ENCODE measurements at regions not wholly inside any gene's neighbourhood (a gene's known extent, or its start where the extent isn't known, plus 50 kb on each side); places are given as distances from the start of the nearest gene placed in this dataset.
A peak's percentile ranks its signal among the peaks of the same experiment; 100 is the strongest.

DNA sequence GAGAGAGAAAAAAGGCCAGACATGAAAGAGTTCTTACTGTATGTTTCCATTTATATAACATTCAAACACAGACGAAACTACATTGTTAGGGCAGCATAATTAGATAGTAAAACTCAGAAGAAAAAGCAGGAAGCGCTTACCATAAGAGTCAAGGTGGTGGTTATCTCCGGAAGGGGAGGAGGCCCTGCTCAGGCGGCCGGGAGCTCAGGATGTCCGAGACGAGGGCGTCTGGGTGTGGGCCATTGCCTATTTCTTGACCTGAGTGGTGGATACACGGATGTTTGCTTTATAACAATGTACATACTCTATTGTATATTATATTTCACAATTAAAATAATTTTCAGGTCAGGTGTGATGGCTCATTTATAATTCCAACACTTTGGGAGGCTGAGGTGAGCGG is 80.9 kb upstream of the COL5A1 start:
- Histone ChIP-seq H3K36me3 (no peaks in the 10 kb centered on the region), H3K4me1 (no peaks in the 10 kb centered on the region)
- TF ChIP-seq, protein P1, sequence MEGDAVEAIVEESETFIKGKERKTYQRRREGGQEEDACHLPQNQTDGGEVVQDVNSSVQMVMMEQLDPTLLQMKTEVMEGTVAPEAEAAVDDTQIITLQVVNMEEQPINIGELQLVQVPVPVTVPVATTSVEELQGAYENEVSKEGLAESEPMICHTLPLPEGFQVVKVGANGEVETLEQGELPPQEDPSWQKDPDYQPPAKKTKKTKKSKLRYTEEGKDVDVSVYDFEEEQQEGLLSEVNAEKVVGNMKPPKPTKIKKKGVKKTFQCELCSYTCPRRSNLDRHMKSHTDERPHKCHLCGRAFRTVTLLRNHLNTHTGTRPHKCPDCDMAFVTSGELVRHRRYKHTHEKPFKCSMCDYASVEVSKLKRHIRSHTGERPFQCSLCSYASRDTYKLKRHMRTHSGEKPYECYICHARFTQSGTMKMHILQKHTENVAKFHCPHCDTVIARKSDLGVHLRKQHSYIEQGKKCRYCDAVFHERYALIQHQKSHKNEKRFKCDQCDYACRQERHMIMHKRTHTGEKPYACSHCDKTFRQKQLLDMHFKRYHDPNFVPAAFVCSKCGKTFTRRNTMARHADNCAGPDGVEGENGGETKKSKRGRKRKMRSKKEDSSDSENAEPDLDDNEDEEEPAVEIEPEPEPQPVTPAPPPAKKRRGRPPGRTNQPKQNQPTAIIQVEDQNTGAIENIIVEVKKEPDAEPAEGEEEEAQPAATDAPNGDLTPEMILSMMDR (IDR thresholded peaks at IDR 0.05) = no peak

DNA sequence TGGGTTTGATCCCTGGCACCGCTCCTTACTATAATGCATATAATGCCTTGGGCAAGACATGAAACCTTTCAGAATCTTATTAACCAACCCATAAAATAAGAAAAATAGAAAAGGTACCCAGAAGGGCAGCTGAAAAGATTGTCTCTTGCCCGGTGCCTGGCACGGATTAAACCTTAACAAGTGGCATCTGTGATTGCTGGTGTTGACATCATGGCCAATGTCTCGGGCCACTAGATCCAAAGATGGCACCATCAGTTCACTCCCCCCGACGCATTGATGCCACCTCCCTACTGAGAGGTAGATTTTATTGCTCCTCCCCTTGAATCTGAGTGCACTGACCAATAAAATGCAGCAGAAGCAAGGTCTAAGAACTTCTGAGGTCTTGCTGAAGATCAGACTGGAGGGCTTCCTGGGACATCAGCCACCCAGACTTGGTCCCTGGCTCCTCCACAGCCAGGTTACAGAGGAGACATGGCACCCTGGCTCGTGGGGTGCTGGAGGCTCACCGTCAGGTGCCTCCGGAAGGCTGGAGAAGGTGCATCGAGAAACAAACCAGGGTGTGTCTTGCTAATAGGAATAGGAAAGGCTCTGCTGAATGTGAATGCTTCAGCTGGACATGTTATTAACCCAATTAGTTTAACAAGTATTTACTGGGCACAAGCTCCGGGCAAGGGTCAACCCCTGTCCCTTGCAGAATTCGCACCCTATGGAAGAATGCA is 80.0 kb upstream of the COL5A1 start:
- H3K9me3 ChIP-seq = no peaks in the 10 kb centered on the region
- DNase-seq = peak; percentile 12
- TF ChIP-seq, protein P1 (IDR thresholded peaks at IDR 0.05) = no peak
- intact Hi-C loops (cut with DNase I) = no loop called here
- ATAC-seq = no peak
- no peaks in the 10 kb centered on the region for H3K36me3 ChIP-seq
- no peaks in the 10 kb centered on the region for H3K4me1 ChIP-seq
- H3K27me3 ChIP-seq = peaks cover 3% of the 10 kb centered on the region
- H3K27ac ChIP-seq = no peak overlapping the region
- H3K4me3 ChIP-seq = no peak overlapping the region

More for the DNA sequence above, 80.9 kb upstream of the COL5A1 start:
- Histone ChIP-seq H3K27me3 (peaks cover 6% of the 10 kb centered on the region), H3K27ac (no peak overlapping the region), H3K9me3 (no peaks in the 10 kb centered on the region), H3K4me3 (no peak overlapping the region)
- no peak for ATAC-seq
- DNase-seq = peak; percentile 18
- intact Hi-C loops (cut with DNase I) = no loop called here

DNA sequence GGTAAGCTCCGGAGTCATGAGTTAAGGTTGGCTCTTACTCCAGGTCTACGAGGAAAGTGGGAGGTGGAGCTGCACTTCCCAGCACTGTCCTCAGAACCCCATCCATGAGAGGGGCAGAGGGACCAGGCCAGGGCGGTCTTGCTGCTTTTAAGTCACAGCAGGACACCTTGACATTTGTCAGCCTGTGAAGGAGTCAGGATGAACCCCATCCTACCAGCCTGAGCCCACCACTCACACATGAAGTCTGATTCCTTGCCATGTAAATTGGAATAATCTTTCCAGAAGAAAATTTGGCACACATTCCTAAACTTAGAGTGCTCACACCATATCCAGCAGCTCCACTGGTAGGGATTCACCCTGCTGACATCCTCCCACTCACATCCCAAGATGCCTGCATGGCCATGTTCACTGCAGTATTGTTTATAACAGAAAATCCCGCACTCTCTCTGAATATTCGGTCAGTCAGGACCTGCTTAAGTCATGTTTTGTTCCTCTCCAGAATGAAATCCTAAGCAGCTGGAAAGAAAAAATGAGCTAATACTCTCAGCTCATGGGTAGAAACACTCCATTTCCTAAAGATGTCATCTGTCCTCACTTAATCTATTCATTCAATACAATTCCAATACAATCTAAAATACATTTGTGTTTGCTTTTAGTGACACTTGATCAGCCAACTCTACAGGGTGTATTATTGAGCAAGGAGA is 79.3 kb upstream of the COL5A1 start:
- Histone ChIP-seq H3K27me3 (no peaks in the 10 kb centered on the region), H3K36me3 (no peaks in the 10 kb centered on the region)

DNA sequence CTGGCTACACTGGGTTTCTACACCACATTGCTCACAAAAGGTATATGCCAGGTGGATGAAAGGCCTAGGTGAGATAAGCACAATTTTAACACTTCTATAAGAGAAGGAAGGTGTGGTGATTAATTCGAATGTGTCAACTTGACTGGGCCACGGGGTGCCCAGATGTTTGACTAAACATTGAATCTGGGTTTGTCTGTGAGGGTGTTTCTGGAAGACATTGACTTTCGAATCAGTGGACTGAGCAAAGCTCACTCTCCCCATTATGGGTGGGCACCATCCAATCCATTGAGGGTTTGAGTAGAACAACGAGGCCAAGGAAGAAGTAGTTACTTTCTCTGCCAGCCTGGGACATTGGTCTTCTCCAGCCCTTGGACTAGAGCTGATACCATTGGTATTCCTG is 78.2 kb upstream of the COL5A1 start:
- ATAC-seq = no peak
- H3K9me3 ChIP-seq = no peaks in the 10 kb centered on the region

More for the DNA sequence above, 79.3 kb upstream of the COL5A1 start:
- Histone ChIP-seq H3K27ac (no peak overlapping the region), H3K4me3 (no peak overlapping the region), H3K4me1 (no peaks in the 10 kb centered on the region), H3K9me3 (no peaks in the 10 kb centered on the region)
- DNase-seq (no peak), ATAC-seq (no peak)
- TF ChIP-seq, protein P1 (IDR thresholded peaks at IDR 0.05) = no peak
- intact Hi-C loops (cut with DNase I) = no loop called here

DNA sequence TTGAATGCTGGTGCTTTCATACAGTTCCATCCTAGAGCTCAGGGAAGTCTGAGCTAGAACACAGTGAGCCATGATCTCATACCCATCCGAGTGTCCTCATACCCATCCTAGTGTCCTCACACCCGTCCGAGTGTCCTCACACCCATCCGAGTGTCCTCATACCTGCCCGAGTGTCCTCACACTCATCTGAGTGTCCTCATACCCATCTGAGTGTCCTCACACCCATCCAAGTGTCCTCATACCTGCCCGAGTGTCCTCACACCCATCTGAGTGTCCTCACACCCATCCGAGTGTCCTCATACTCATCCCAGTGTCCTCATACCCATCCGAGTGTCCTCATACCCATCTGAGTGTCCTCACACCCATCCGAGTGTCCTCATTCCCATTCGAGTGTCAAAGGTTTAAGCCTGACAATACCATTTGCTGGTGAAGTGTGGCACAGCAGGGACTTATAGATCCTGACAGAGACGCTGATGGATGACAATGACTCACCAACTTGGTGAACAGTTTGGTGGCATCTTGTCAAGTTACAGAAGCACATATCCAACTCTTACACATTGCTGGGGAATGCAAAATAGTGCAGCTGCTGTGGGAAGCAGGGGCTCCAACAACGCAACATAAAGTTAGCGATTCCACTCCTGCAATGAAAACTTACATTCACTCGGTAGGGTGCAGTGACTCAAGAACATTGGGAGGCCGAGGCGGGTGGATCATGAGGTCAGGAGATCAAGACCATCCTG is 77.0 kb upstream of the COL5A1 start:
- Histone ChIP-seq H3K27me3 (no peaks in the 10 kb centered on the region), H3K9me3 (no peaks in the 10 kb centered on the region), H3K4me1 (no peaks in the 10 kb centered on the region), H3K27ac (no peak overlapping the region), H3K4me3 (no peak overlapping the region), H3K36me3 (no peaks in the 10 kb centered on the region)
- intact Hi-C loops (cut with DNase I) = no loop called here
- TF ChIP-seq, protein P1 (IDR thresholded peaks at IDR 0.05) = no peak
- no peak for ATAC-seq
- peak; percentile 10 for DNase-seq

More for the DNA sequence above, 78.2 kb upstream of the COL5A1 start:
- Histone ChIP-seq H3K27me3 (no peaks in the 10 kb centered on the region), H3K36me3 (no peaks in the 10 kb centered on the region), H3K27ac (no peak overlapping the region), H3K4me3 (no peak overlapping the region), H3K4me1 (no peaks in the 10 kb centered on the region)
- no peak for DNase-seq
- TF ChIP-seq, protein P1 (IDR thresholded peaks at IDR 0.05) = no peak
- intact Hi-C loops (cut with DNase I) = no loop called here
